Epithelial cell of esophagus (primary cell): ENCODE measurements at regions not wholly inside any gene's neighbourhood (a gene's known extent, or its start where the extent isn't known, plus 50 kb on each side); places are given as distances from the start of the nearest gene placed in this dataset.

Experiments used
- DNase-seq: peaks from one replicate; pipeline ENCODE4 v3.0.0; 2010; ENCODE audit warnings: low read depth
- H3K4me3 ChIP-seq: 2 replicates; pipeline ENCODE4 v1.5.1; 2011; ENCODE audit warnings: mild to moderate bottlenecking, low read length, control low read depth
- TF ChIP-seq, protein P1 (sequence below): IDR thresholded peaks from 2 replicates; pipeline ENCODE4 v1.5.1; 2011; ENCODE audit warnings: low read depth, mild to moderate bottlenecking, low read length, control low read depth, inconsistent platforms; ENCODE audit not compliant: insufficient read depth; ENCODE audit errors: missing control alignments

DNA sequence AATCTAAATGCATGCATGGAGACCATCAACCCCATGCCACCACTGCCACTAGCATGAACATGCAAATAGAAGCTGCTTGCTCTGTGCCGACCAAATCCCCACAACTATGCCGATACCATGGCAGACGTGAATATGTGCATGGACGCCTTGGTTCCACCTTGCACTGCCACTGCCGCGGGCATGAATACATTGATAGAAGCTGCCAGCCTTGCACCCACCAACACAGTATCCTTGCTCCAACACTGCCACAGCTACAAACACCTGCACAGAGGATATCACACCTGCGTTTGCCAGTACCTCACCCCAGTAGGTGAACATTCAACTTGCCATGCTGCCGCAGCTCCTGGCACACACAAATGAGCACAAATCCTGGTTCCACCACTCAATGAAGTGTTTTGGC is 527.4 kb upstream of the REG3G start:
- no peak overlapping the region for H3K4me3 ChIP-seq
- TF ChIP-seq, protein P1, sequence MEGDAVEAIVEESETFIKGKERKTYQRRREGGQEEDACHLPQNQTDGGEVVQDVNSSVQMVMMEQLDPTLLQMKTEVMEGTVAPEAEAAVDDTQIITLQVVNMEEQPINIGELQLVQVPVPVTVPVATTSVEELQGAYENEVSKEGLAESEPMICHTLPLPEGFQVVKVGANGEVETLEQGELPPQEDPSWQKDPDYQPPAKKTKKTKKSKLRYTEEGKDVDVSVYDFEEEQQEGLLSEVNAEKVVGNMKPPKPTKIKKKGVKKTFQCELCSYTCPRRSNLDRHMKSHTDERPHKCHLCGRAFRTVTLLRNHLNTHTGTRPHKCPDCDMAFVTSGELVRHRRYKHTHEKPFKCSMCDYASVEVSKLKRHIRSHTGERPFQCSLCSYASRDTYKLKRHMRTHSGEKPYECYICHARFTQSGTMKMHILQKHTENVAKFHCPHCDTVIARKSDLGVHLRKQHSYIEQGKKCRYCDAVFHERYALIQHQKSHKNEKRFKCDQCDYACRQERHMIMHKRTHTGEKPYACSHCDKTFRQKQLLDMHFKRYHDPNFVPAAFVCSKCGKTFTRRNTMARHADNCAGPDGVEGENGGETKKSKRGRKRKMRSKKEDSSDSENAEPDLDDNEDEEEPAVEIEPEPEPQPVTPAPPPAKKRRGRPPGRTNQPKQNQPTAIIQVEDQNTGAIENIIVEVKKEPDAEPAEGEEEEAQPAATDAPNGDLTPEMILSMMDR: no peak
- no peak for DNase-seq

DNA sequence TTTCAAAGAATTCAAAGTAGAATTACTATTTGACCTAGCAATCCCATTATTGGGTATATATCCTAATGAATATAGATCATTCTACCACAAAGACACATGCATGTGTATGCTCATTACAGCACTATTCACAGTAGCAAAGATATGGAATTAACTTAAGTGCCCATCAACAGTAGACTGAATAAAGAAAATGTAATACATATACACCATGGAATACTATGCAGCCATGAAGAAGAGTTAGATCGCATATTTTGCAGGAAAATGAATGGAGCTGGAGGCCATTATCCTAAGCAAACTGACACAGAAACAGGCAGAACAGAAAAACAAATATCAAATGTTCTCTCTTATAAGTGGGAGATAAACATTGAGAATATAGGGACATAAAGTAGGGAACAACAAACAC is 519.2 kb upstream of the REG3G start:
- TF ChIP-seq, protein P1: no peak
- DNase-seq: no peak
- H3K4me3 ChIP-seq: no peak overlapping the region

DNA sequence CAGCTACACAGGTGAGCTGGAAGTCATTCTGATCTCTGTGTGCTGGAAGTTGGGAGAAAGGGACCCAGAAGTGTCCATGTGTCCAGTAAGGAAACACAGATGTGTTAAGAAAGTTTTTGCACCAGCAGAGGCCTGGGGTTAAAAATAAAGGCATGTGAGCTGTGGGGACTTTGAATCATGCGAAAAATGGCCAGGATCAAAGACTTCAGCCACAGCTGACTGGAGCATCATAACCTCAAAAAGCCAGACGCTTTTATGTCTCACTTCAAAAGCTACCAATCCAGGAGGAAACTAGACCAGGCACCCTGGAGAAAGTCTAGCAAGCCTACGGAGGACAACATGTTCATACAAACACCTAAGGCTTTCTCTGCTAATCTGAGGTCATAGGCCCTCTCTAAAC is 503.6 kb upstream of the REG3G start:
- DNase-seq: no peak
- no peak overlapping the region for H3K4me3 ChIP-seq
- TF ChIP-seq, protein P1: no peak

DNA sequence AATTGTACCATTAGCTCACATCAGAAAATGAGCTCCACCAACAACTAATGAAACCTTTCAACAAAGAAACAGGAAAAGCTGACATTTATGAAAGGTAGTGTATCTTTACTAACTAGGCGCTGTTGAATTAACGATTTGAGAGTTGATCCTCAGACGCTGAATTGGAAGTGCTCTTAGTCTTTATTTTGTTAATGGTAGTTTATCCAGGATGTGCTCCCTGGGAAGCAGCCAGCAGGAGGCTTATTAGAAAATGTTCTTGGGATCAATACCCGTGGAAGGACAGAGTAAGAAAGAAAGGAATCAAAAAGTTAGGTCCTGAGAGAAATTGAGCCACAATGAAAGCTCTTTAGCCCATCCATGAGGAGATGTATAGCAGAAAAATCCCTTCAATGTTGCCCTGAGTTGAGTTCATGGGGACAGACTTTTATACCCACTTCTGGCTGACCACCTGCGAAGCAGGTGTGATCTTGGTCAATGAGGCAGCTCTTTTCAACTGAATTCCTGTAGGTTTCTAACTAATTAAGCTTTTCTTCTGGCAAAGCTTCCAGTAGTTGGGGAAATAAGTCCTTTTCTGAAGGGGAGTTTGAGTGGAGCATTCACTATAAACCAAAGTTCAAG is 492.6 kb upstream of the REG3G start:
- DNase-seq: no peak
- TF ChIP-seq, protein P1: no peak
- H3K4me3 ChIP-seq: no peak overlapping the region

DNA sequence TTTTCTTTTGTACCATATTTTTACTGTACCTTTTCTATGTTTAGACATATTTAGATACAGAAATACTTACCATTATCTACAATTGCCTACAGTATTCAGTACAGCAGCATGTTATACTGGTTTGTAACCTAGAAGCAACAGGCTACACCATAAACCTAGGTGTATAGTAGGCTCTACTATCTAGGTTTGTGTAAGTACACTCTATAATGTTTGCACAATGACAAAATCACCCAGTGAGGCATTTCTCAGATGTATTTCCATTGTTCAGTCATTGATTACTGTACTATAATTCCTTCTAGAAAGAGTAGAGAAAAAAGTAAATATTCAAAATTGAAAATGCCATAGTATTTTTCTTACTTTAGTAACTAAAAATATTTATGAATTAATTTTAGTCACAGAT is 490.1 kb upstream of the REG3G start:
- DNase-seq: no peak
- TF ChIP-seq, protein P1: no peak
- H3K4me3 ChIP-seq: no peak overlapping the region

DNA sequence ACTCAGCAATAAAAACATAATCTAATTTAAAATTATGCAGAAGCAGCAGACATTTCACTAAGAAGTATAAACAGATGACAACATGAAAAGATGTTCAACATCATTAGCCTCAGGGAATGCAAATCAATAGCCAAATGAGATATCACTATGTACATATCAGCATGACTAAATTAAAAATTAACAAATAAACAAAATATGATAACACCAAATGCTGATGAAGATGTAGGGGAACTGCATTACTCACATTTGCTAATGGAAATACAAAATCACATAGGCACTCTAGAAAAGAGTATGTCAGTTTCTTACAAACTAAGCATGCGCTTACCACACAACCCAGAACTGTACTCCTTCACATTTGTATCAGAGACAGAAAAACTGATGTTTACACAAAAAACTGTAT is 487.2 kb upstream of the REG3G start:
- DNase-seq: no peak
- no peak overlapping the region for H3K4me3 ChIP-seq
- TF ChIP-seq, protein P1: no peak

DNA sequence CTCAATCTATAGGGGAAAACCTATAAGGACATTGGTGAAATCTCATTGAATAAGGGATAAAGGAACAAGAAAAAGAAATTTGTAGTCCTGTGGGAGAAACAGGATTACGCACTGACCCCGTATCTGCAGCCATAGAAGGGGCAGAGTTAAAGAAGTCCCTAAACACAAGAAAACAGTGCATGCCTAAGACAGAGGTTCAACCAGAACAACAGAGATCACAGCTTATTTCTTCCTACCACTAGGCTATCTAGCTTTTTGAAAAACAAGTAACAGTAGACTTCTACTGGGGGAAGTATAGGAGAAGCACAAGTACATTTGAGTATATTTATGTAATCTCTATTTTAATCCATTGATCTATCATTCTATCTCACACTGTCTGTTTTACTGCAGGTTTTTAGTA is 485.2 kb upstream of the REG3G start:
- no peak for DNase-seq

More for the DNA sequence above, 485.2 kb upstream of the REG3G start:
- H3K4me3 ChIP-seq: no peak overlapping the region
- TF ChIP-seq, protein P1: no peak
